Naive B cell (primary cell): ENCODE measurements at regions not wholly inside any gene's neighbourhood (a gene's known extent, or its start where the extent isn't known, plus 50 kb on each side); places are given as distances from the start of the nearest gene placed in this dataset.
"Not testable (repeated sequence)": the region's sequence is repeated elsewhere in the genome, so short reads cannot be mapped to it uniquely, and the experiment has no call there.

Experiments
- ATAC-seq, 2 donors: fragments of 150-1000 bp; cut with Tn5 transposase; 2 replicates each; pipeline ENCODE4 v1.10.0; 2021; ENCODE audit warnings: low read depth in 2 of 2, mild to moderate bottlenecking in 2 of 2, moderate library complexity in 2 of 2
- DNase-seq: peaks from one replicate; pipeline ENCODE4 v3.0.0; 2022
- H3K27ac Mint-ChIP-seq, 6 donors: one replicate each; pipeline ENCODE4 v1.8.0; 2020 to 2022; ENCODE audit warnings: mild to moderate bottlenecking in 6 of 6, mixed read lengths in 6 of 6, moderate library complexity in 5 of 6, inconsistent platforms in 2 of 6
- H3K27me3 Mint-ChIP-seq, 3 donors: one replicate each; pipeline ENCODE4 v1.8.0; 2021 to 2022; ENCODE audit warnings: mixed read lengths in 3 of 3, mild to moderate bottlenecking in 1 of 3
- H3K36me3 Mint-ChIP-seq, 2 donors: one replicate each; pipeline ENCODE4 v1.8.0; 2020 to 2022; ENCODE audit warnings: mixed read lengths in 2 of 2, inconsistent platforms in 1 of 2, mild to moderate bottlenecking in 1 of 2
- H3K4me1 Mint-ChIP-seq, 3 donors: one replicate each; pipeline ENCODE4 v1.8.0; 2020 to 2022; ENCODE audit warnings: mixed read lengths in 3 of 3, inconsistent platforms in 1 of 3, mild to moderate bottlenecking in 1 of 3, moderate library complexity in 1 of 3
- H3K4me3 Mint-ChIP-seq, 8 donors: one replicate each; pipeline ENCODE4 v1.8.0; 2020 to 2022; ENCODE audit warnings: mild to moderate bottlenecking in 8 of 8, mixed read lengths in 8 of 8, moderate library complexity in 8 of 8, inconsistent platforms in 2 of 8
- H3K9me3 Mint-ChIP-seq, 7 donors: one replicate each; pipeline ENCODE4 v1.8.0; 2020 to 2022; ENCODE audit warnings: mixed read lengths in 7 of 7, mild to moderate bottlenecking in 5 of 7, inconsistent platforms in 2 of 7, moderate library complexity in 1 of 7

- H3K4me1 Mint-ChIP-seq = not testable (repeated sequence)
Measured at GRCh38 chr17:16830770-16831169, 140.7 kb downstream of the CCDC144A start.

GRCh38 chr17:16830219-16830618, 140.2 kb downstream of the CCDC144A start:
- H3K4me1 Mint-ChIP-seq, H3K4me3 Mint-ChIP-seq, DNase-seq, H3K27ac Mint-ChIP-seq: not testable (repeated sequence)
- Mint-ChIP-seq H3K27me3 (peaks cover 4 to 13% (median 7%) of the 10 kb centered on the region in 3 donors), H3K36me3 (peaks cover 0 to 13% of the 10 kb centered on the region in 2 donors), H3K9me3 (peaks cover 4 to 21% (median 10%) of the 10 kb centered on the region in 7 donors)
- peak in 1 of 2 donors; percentile 23 for ATAC-seq

More at GRCh38 chr17:16830770-16831169, 140.7 kb downstream of the CCDC144A start:
- peaks cover 4 to 13% (median 7%) of the 10 kb centered on the region in 3 donors for H3K27me3 Mint-ChIP-seq
- not testable (repeated sequence) for H3K4me3 Mint-ChIP-seq, DNase-seq, H3K27ac Mint-ChIP-seq, ATAC-seq
- peaks cover 4 to 20% (median 10%) of the 10 kb centered on the region in 7 donors for H3K9me3 Mint-ChIP-seq
- H3K36me3 Mint-ChIP-seq = peaks cover 0 to 13% of the 10 kb centered on the region in 2 donors
